ENCODE measurements at regions not wholly inside any gene's neighbourhood (a gene's known extent, or its start where the extent isn't known, plus 50 kb on each side); places are given as distances from the start of the nearest gene placed in this dataset.

GRCh38 chrX:42673301-42673810 is 104.6 kb downstream of the PPP1R2C start:
- no peaks in the 10 kb centered on the region for H3K79me2 ChIP-seq (ENCODE audit: control insufficient read depth, low read length)
- no peaks in the 10 kb centered on the region for H3K27me3 ChIP-seq (ENCODE audit: control insufficient read depth, low read length)
- no peaks in the 10 kb centered on the region for H3K4me1 ChIP-seq (ENCODE audit: control insufficient read depth, low read length)
- H3F3A ChIP-seq (ENCODE audit: control insufficient read depth, insufficient read depth): no peaks in the 10 kb centered on the region
- no peak overlapping the region for H3K27ac ChIP-seq (ENCODE audit: low read depth, low read length)
- H3K9me3 ChIP-seq (ENCODE audit: control insufficient read depth, insufficient read depth, low read length): no peaks in the 10 kb centered on the region
- H3K9me2 ChIP-seq (replicated peaks; ENCODE audit: control insufficient read depth, low read length): no peaks in the 10 kb centered on the region
- no peak overlapping the region for H3K4me2 ChIP-seq (ENCODE audit: low read length)
- H3K4me3 ChIP-seq (ENCODE audit: low read length): no peak overlapping the region
- TF ChIP-seq CTCF (IDR thresholded peaks at IDR 0.05; ENCODE audit: low read depth, low read length, poor library complexity, severe bottlenecking) (no peak), EZH2phosphoT487 (IDR thresholded peaks at IDR 0.05; ENCODE audit: borderline replicate concordance, low read length) (no peak)
- H4K20me1 ChIP-seq (ENCODE audit: control insufficient read depth, insufficient read depth, low read depth, low read length): no peaks in the 10 kb centered on the region
- no peaks in the 10 kb centered on the region for H3K36me3 ChIP-seq (ENCODE audit: control insufficient read depth, low read length)

GRCh38 chrX:42664680-42665079 is 113.3 kb downstream of the PPP1R2C start:
- no peaks in the 10 kb centered on the region for H3K9me3 ChIP-seq (ENCODE audit: control insufficient read depth, insufficient read depth, low read length)
- H3K27me3 ChIP-seq (ENCODE audit: control insufficient read depth, low read length): no peaks in the 10 kb centered on the region
- H3K4me3 ChIP-seq (ENCODE audit: low read length): no peak overlapping the region
- H3K27ac ChIP-seq (ENCODE audit: low read depth, low read length): no peak overlapping the region
- H3F3A ChIP-seq (ENCODE audit: control insufficient read depth, insufficient read depth): no peaks in the 10 kb centered on the region
- no peaks in the 10 kb centered on the region for H3K4me1 ChIP-seq (ENCODE audit: control insufficient read depth, low read length)
- TF ChIP-seq EZH2phosphoT487 (IDR thresholded peaks at IDR 0.05; ENCODE audit: borderline replicate concordance, low read length): no peak
- TF ChIP-seq CTCF (IDR thresholded peaks at IDR 0.05; ENCODE audit: low read depth, low read length, poor library complexity, severe bottlenecking): no peak
- no peak overlapping the region for H3K4me2 ChIP-seq (ENCODE audit: low read length)
- H4K20me1 ChIP-seq (ENCODE audit: control insufficient read depth, insufficient read depth, low read depth, low read length): no peaks in the 10 kb centered on the region
- no peaks in the 10 kb centered on the region for H3K79me2 ChIP-seq (ENCODE audit: control insufficient read depth, low read length)
- H3K36me3 ChIP-seq (ENCODE audit: control insufficient read depth, low read length): no peaks in the 10 kb centered on the region
- H3K9me2 ChIP-seq (replicated peaks; ENCODE audit: control insufficient read depth, low read length): no peaks in the 10 kb centered on the region

GRCh38 chrX:42628471-42628870 is 149.5 kb downstream of the PPP1R2C start:
- H3K79me2 ChIP-seq (ENCODE audit: control insufficient read depth, low read length): no peaks in the 10 kb centered on the region
- H3F3A ChIP-seq (ENCODE audit: control insufficient read depth, insufficient read depth): no peaks in the 10 kb centered on the region
- H3K4me2 ChIP-seq (ENCODE audit: low read length): no peak overlapping the region
- no peak overlapping the region for H3K27ac ChIP-seq (ENCODE audit: low read depth, low read length)
- H3K4me1 ChIP-seq (ENCODE audit: control insufficient read depth, low read length): no peaks in the 10 kb centered on the region
- H3K4me3 ChIP-seq (ENCODE audit: low read length): no peak overlapping the region
- no peaks in the 10 kb centered on the region for H3K27me3 ChIP-seq (ENCODE audit: control insufficient read depth, low read length)
- H3K9me3 ChIP-seq (ENCODE audit: control insufficient read depth, insufficient read depth, low read length): no peaks in the 10 kb centered on the region
- no peaks in the 10 kb centered on the region for H3K9me2 ChIP-seq (replicated peaks; ENCODE audit: control insufficient read depth, low read length)
- H3K36me3 ChIP-seq (ENCODE audit: control insufficient read depth, low read length): no peaks in the 10 kb centered on the region
- no peaks in the 10 kb centered on the region for H4K20me1 ChIP-seq (ENCODE audit: control insufficient read depth, insufficient read depth, low read depth, low read length)
- TF ChIP-seq EZH2phosphoT487 (IDR thresholded peaks at IDR 0.05; ENCODE audit: borderline replicate concordance, low read length): no peak
- TF ChIP-seq CTCF (IDR thresholded peaks at IDR 0.05; ENCODE audit: low read depth, low read length, poor library complexity, severe bottlenecking): no peak
